GM23248 (cell line): ENCODE measurements at regions not wholly inside any gene's neighbourhood (a gene's known extent, or its start where the extent isn't known, plus 50 kb on each side); places are given as distances from the start of the nearest gene placed in this dataset.

ENCODE experiments used
- DNase-seq: peaks from one replicate; pipeline ENCODE4 v3.0.0-alpha.2; 2015
- H2AFZ ChIP-seq: fragments of 200-600 bp; sonication (generic); 2 replicates; pipeline ENCODE4 v1.6.1; 2016; ENCODE audit warnings: antibody characterized with exemption
- H3F3A ChIP-seq: fragments of 200-600 bp; sonication (generic); 2 replicates; pipeline ENCODE4 v1.6.1; 2016; ENCODE audit warnings: mild to moderate bottlenecking, antibody characterized with exemption, mixed run types; ENCODE audit not compliant: insufficient read depth
- H3K27ac ChIP-seq: fragments of 200-600 bp; sonication (generic); 2 replicates; pipeline ENCODE4 v1.5.1; 2016; ENCODE audit warnings: mild to moderate bottlenecking
- H3K27me3 ChIP-seq: fragments of 200-600 bp; sonication (generic); replicated peaks from 2 replicates; pipeline ENCODE4 v1.6.1; 2016; ENCODE audit warnings: mild to moderate bottlenecking; ENCODE audit not compliant: insufficient read depth
- H3K36me3 ChIP-seq: fragments of 200-600 bp; sonication (generic); 2 replicates; pipeline ENCODE4 v1.6.1; 2016; ENCODE audit warnings: low read depth, mild to moderate bottlenecking
- H3K4me1 ChIP-seq: fragments of 200-600 bp; sonication (generic); 2 replicates; pipeline ENCODE4 v1.6.1; 2016; ENCODE audit warnings: mild to moderate bottlenecking; ENCODE audit not compliant: insufficient read depth
- H3K4me2 ChIP-seq: fragments of 200-600 bp; sonication (generic); one replicate; pipeline ENCODE4 v1.6.1; 2016; ENCODE audit warnings: mild to moderate bottlenecking; ENCODE audit not compliant: unreplicated experiment
- H3K4me3 ChIP-seq: fragments of 200-600 bp; sonication (generic); 2 replicates; pipeline ENCODE4 v1.5.1; 2016; ENCODE audit warnings: mild to moderate bottlenecking
- H3K79me2 ChIP-seq: fragments of 200-600 bp; sonication (generic); 2 replicates; pipeline ENCODE4 v1.6.1; 2016; ENCODE audit warnings: mild to moderate bottlenecking; ENCODE audit not compliant: insufficient read depth
- H3K9ac ChIP-seq: fragments of 200-600 bp; sonication (generic); 2 replicates; pipeline ENCODE4 v1.6.1; 2016; ENCODE audit warnings: mild to moderate bottlenecking
- H3K9me2 ChIP-seq: fragments of 200-600 bp; sonication (generic); 2 replicates; pipeline ENCODE4 v1.6.1; 2016; ENCODE audit warnings: mixed run types, mild to moderate bottlenecking, moderate library complexity; ENCODE audit not compliant: insufficient read depth
- H3K9me3 ChIP-seq: fragments of 200-600 bp; sonication (generic); one replicate; pipeline ENCODE4 v1.6.1; 2017; ENCODE audit warnings: low read depth
- H4K20me1 ChIP-seq: fragments of 200-600 bp; sonication (generic); 2 replicates; pipeline ENCODE4 v1.6.0; 2016; ENCODE audit not compliant: insufficient read depth
- EZH2 ChIP-seq: fragments of 200-600 bp; sonication (generic); IDR thresholded peaks from 2 replicates; pipeline ENCODE4 v1.6.1; 2018; ENCODE audit warnings: antibody characterized with exemption, mild to moderate bottlenecking; ENCODE audit not compliant: insufficient read depth, poor library complexity, severe bottlenecking
- EZH2phosphoT487 ChIP-seq: fragments of 200-600 bp; sonication (generic); IDR thresholded peaks from 2 replicates; pipeline ENCODE4 v1.6.1; 2018; ENCODE audit warnings: antibody characterized with exemption, moderate library complexity, mild to moderate bottlenecking, low read depth; ENCODE audit not compliant: insufficient read depth
- WGBS, 2 experiments: methylation state at CpG; one replicate each; pipeline ENCODE4 v1.1.6; 2015 to 2017; ENCODE audit warnings: low lambda C conversion rate in 2 of 2, low coverage in 1 of 2; ENCODE audit errors: missing lambda C conversion rate in 2 of 2; 5-methylcytosine and 5-hydroxymethylcytosine counted together
- in situ Hi-C: fragments of 300-500 bp; cut with MboI; formaldehyde crosslinking; loops from 2 replicates; pipeline ENCODE4 v1.15.0; 2020

- Histone ChIP-seq H3K27ac (no peak overlapping the region), H3K9ac (no peak overlapping the region), H3K79me2 (no peaks in the 10 kb centered on the region), H3K27me3 (no peaks in the 10 kb centered on the region), H4K20me1 (no peaks in the 10 kb centered on the region), H3K4me3 (no peak overlapping the region), H2AFZ (no peak overlapping the region), H3K9me3 (no peaks in the 10 kb centered on the region), H3K4me1 (no peaks in the 10 kb centered on the region), H3F3A (peaks cover 5% of the 10 kb centered on the region; the same call in 1 of the 2 replicates), H3K4me2 (no peak overlapping the region), H3K36me3 (no peaks in the 10 kb centered on the region), H3K9me2 (no peaks in the 10 kb centered on the region)
- no peak for TF ChIP-seq EZH2
- no peak for TF ChIP-seq EZH2phosphoT487
- WGBS, 2 experiments, result 4 to 6% methylated on average over 1 of the region's 1 CpG
- DNase-seq, result peak; percentile 53
- in situ Hi-C loops, result no loop called here
Measured at GRCh38 chr14:55867719-55868118, 250.5 kb upstream of the PELI2 start.

- H3K27ac ChIP-seq, result no peak overlapping the region
- TF ChIP-seq EZH2phosphoT487 (no peak), EZH2 (no peak)
- 85 to 94% methylated on average over 2 of the region's 2 CpGs for WGBS, 2 experiments
- DNase-seq, result no peak
- H3K4me3 ChIP-seq, result no peak overlapping the region
- no peak overlapping the region for H3K9ac ChIP-seq
- H3K4me2 ChIP-seq, result no peak overlapping the region
- H4K20me1 ChIP-seq, result no peaks in the 10 kb centered on the region
- no peaks in the 10 kb centered on the region for H3K36me3 ChIP-seq
- in situ Hi-C loops, result no loop called here
- peaks cover 5% of the 10 kb centered on the region; the same call in 1 of the 2 replicates for H3F3A ChIP-seq
- no peak overlapping the region for H2AFZ ChIP-seq
- no peaks in the 10 kb centered on the region for H3K9me3 ChIP-seq
- H3K27me3 ChIP-seq, result 0 out of 2 replicates have a peak, but pooled peaks cover 3% of the 10 kb centered on the region
- no peaks in the 10 kb centered on the region for H3K4me1 ChIP-seq
- H3K79me2 ChIP-seq, result no peaks in the 10 kb centered on the region
- no peaks in the 10 kb centered on the region for H3K9me2 ChIP-seq
Measured at GRCh38 chr14:55869397-55870049, 248.7 kb upstream of the PELI2 start.

- Histone ChIP-seq H3K27ac (no peak overlapping the region), H3K4me1 (0 out of 2 replicates have a peak, but pooled peaks cover 3% of the 10 kb centered on the region), H3K36me3 (no peaks in the 10 kb centered on the region), H3K4me3 (no peak overlapping the region), H3F3A (no peaks in the 10 kb centered on the region), H4K20me1 (no peaks in the 10 kb centered on the region), H3K79me2 (no peaks in the 10 kb centered on the region), H2AFZ (no peak overlapping the region), H3K27me3 (peaks cover 17% of the 10 kb centered on the region; the same call in 1 of the 2 replicates), H3K9me3 (no peaks in the 10 kb centered on the region), H3K9me2 (no peaks in the 10 kb centered on the region), H3K9ac (no peak overlapping the region), H3K4me2 (no peak overlapping the region)
- TF ChIP-seq EZH2 (no peak), EZH2phosphoT487 (no peak)
- in situ Hi-C loops, result no loop called here
- 7% methylated on average over 9 of the region's 9 CpGs for WGBS, 2 experiments
- no peak for DNase-seq
Measured at GRCh38 chr14:55873169-55873568, 245.0 kb upstream of the PELI2 start.

GRCh38 chr14:55874785-55875184 is 243.4 kb upstream of the PELI2 start:
- no peaks in the 10 kb centered on the region for H3K79me2 ChIP-seq
- no peak for TF ChIP-seq EZH2phosphoT487
- TF ChIP-seq EZH2, result no peak
- H3K4me1 ChIP-seq, result 0 out of 2 replicates have a peak, but pooled peaks cover 3% of the 10 kb centered on the region
- in situ Hi-C loops, result no loop called here
- H3F3A ChIP-seq, result no peaks in the 10 kb centered on the region
- H3K27me3 ChIP-seq, result peaks cover 24% of the 10 kb centered on the region
- 73 to 78% methylated on average over 10 of the region's 10 CpGs for WGBS, 2 experiments
- no peaks in the 10 kb centered on the region for H4K20me1 ChIP-seq
- H3K4me2 ChIP-seq, result no peak overlapping the region
- no peaks in the 10 kb centered on the region for H3K9me2 ChIP-seq
- H3K4me3 ChIP-seq, result no peak overlapping the region
- no peak for DNase-seq
- H3K9me3 ChIP-seq, result no peaks in the 10 kb centered on the region
- no peak overlapping the region for H3K9ac ChIP-seq
- no peaks in the 10 kb centered on the region for H3K36me3 ChIP-seq
- no peak overlapping the region for H2AFZ ChIP-seq
- H3K27ac ChIP-seq, result no peak overlapping the region
